Trophoblast cell (in vitro differentiated cells and primary cell): ENCODE measurements at regions not wholly inside any gene's neighbourhood (a gene's known extent, or its start where the extent isn't known, plus 50 kb on each side); places are given as distances from the start of the nearest gene placed in this dataset.

ENCODE experiments used
- DNase-seq, 2 donors: peaks; one replicate each; pipeline ENCODE4 v3.0.0-alpha.2; 2016
- H2AFZ ChIP-seq: 2 replicates; pipeline ENCODE4 v1.6.1; 2013; ENCODE audit warnings: low read length, moderate library complexity, mild to moderate bottlenecking; ENCODE audit not compliant: insufficient read depth, poor library complexity
- H2AK5ac ChIP-seq: 2 replicates; pipeline ENCODE4 v1.6.1; 2013; ENCODE audit warnings: mild to moderate bottlenecking, low read length
- H2BK120ac ChIP-seq: 2 replicates; pipeline ENCODE4 v1.6.1; 2013; ENCODE audit warnings: low read length, mild to moderate bottlenecking, moderate library complexity; ENCODE audit not compliant: insufficient read depth, poor library complexity
- H2BK12ac ChIP-seq: 2 replicates; pipeline ENCODE4 v1.6.1; 2013; ENCODE audit warnings: mild to moderate bottlenecking, low read length, moderate library complexity
- H2BK5ac ChIP-seq: 2 replicates; pipeline ENCODE4 v1.6.1; 2013; ENCODE audit warnings: low read length, low read depth, moderate library complexity, mild to moderate bottlenecking; ENCODE audit not compliant: poor library complexity
- H3K14ac ChIP-seq: 2 replicates; pipeline ENCODE4 v1.6.1; 2013; ENCODE audit warnings: mild to moderate bottlenecking, low read length
- H3K18ac ChIP-seq: 2 replicates; pipeline ENCODE4 v1.6.1; 2013; ENCODE audit warnings: mild to moderate bottlenecking, low read length
- H3K23ac ChIP-seq: 2 replicates; pipeline ENCODE4 v1.6.1; 2013; ENCODE audit warnings: low read length
- H3K27ac ChIP-seq: 2 replicates; pipeline ENCODE4 v1.5.1; 2013; ENCODE audit warnings: low read depth, mild to moderate bottlenecking, inconsistent platforms, low read length, moderate library complexity
- H3K27me3 ChIP-seq: 2 replicates; pipeline ENCODE4 v1.6.1; 2013; ENCODE audit warnings: inconsistent platforms, mild to moderate bottlenecking, low read length, moderate library complexity; ENCODE audit not compliant: insufficient read depth
- H3K36me3 ChIP-seq, 2 experiments: 1 replicate in 1 of 2; 2 replicates in 1 of 2; pipeline ENCODE4 v1.6.1; 2013; ENCODE audit warnings: low read length in 2 of 2, mild to moderate bottlenecking in 2 of 2, moderate library complexity in 1 of 2; ENCODE audit not compliant: insufficient read depth in 2 of 2, control insufficient read depth in 1 of 2
- H3K4ac ChIP-seq: 2 replicates; pipeline ENCODE4 v1.6.1; 2013; ENCODE audit warnings: low read depth, mild to moderate bottlenecking, low read length, moderate library complexity
- H3K4me1 ChIP-seq, 2 experiments: 1 replicate in 1 of 2; 2 replicates in 1 of 2; pipeline ENCODE4 v1.6.1; 2013; ENCODE audit warnings: low read length in 2 of 2, mild to moderate bottlenecking in 2 of 2, moderate library complexity in 1 of 2; ENCODE audit not compliant: insufficient read depth in 2 of 2, control insufficient read depth in 1 of 2
- H3K4me2 ChIP-seq: 2 replicates; pipeline ENCODE4 v1.6.1; 2013; ENCODE audit warnings: inconsistent platforms, mild to moderate bottlenecking, low read length, moderate library complexity
- H3K4me3 ChIP-seq: 2 replicates; pipeline ENCODE4 v1.5.1; 2013; ENCODE audit warnings: mild to moderate bottlenecking, low read depth, low read length, inconsistent platforms
- H3K79me1 ChIP-seq: one replicate; pipeline ENCODE4 v1.6.1; 2013; ENCODE audit warnings: low read length
- H3K79me2 ChIP-seq: 2 replicates; pipeline ENCODE4 v1.6.1; 2013; ENCODE audit warnings: low read length, mild to moderate bottlenecking; ENCODE audit not compliant: control insufficient read depth, insufficient read depth, poor library complexity
- H3K9ac ChIP-seq: 2 replicates; pipeline ENCODE4 v1.6.1; 2013; ENCODE audit warnings: mild to moderate bottlenecking, low read length
- H3K9me3 ChIP-seq: 2 replicates; pipeline ENCODE4 v1.6.1; 2013; ENCODE audit warnings: low read depth, mild to moderate bottlenecking, control low read depth, inconsistent platforms, low read length; ENCODE audit not compliant: insufficient read depth
- H4K12ac ChIP-seq: 2 replicates; pipeline ENCODE4 v1.6.1; 2013; ENCODE audit warnings: low read depth, mild to moderate bottlenecking, low read length, moderate library complexity
- H4K8ac ChIP-seq: 2 replicates; pipeline ENCODE4 v1.6.1; 2013; ENCODE audit warnings: low read depth, mild to moderate bottlenecking, low read length, moderate library complexity
- H4K91ac ChIP-seq: one replicate; pipeline ENCODE4 v1.6.1; 2013; ENCODE audit warnings: low read depth, mild to moderate bottlenecking, low read length, moderate library complexity
- WGBS: extraction: QIAGEN DNeasy Blood & Tissue Kit; methylation state at CpG from one replicate; pipeline ENCODE4 v1.1.7; 2013; ENCODE audit warnings: missing lambda C conversion rate; ENCODE audit not compliant: insufficient read length, insufficient coverage; ENCODE audit errors: extremely low coverage; 5-methylcytosine and 5-hydroxymethylcytosine counted together

- Histone ChIP-seq H4K8ac (no peak overlapping the region), H2AFZ (no peak overlapping the region), H3K9ac (no peak overlapping the region), H2BK12ac (peak overlapping the region; percentile 58), H3K4ac (no peak overlapping the region), H4K12ac (no peak overlapping the region), H2BK5ac (no peak overlapping the region), H3K4me1 (peaks cover 0 to 8% of the 10 kb centered on the region in 2 experiments), H3K4me3 (no peak overlapping the region), H3K27ac (no peak overlapping the region), H4K91ac (peak overlapping the region; percentile 6), H2AK5ac (peak overlapping the region; percentile 69), H3K9me3 (no peaks in the 10 kb centered on the region), H3K79me2 (no peaks in the 10 kb centered on the region), H3K79me1 (peaks cover 2% of the 10 kb centered on the region), H3K27me3 (no peaks in the 10 kb centered on the region), H3K14ac (peak overlapping the region; percentile 17), H3K4me2 (no peak overlapping the region), H3K36me3 (no peaks in the 10 kb centered on the region), H2BK120ac (peak overlapping the region; percentile 33), H3K18ac (no peak overlapping the region), H3K23ac (no peak overlapping the region)
- no peak for DNase-seq
- no CpG with 5 or more reads among the region's 1 CpG for WGBS
Measured at GRCh38 chr2:160838147-160838546, 322.1 kb upstream of the TANK start.

GRCh38 chr2:160838691-160839090 lies 321.5 kb upstream of the TANK start:
- H4K12ac ChIP-seq: no peak overlapping the region
- H2BK120ac ChIP-seq: no peak overlapping the region
- WGBS: no CpG with 5 or more reads among the region's 4 CpGs

GRCh38 chr2:160842286-160842685 lies 317.9 kb upstream of the TANK start:
- Histone ChIP-seq H3K9me3 (no peaks in the 10 kb centered on the region), H3K4ac (no peak overlapping the region), H2BK5ac (no peak overlapping the region), H2BK12ac (peak overlapping the region; percentile 38), H3K36me3 (no peaks in the 10 kb centered on the region), H3K4me1 (peaks cover 0 to 2% of the 10 kb centered on the region in 2 experiments), H3K18ac (no peak overlapping the region), H2BK120ac (no peak overlapping the region), H3K4me2 (no peak overlapping the region), H3K14ac (no peak overlapping the region), H3K27ac (no peak overlapping the region), H2AFZ (no peak overlapping the region), H4K12ac (no peak overlapping the region), H4K8ac (no peak overlapping the region), H3K27me3 (no peaks in the 10 kb centered on the region), H3K79me1 (peaks cover 2% of the 10 kb centered on the region), H3K9ac (no peak overlapping the region), H2AK5ac (no peak overlapping the region), H3K79me2 (no peaks in the 10 kb centered on the region), H3K4me3 (no peak overlapping the region), H3K23ac (no peak overlapping the region), H4K91ac (no peak overlapping the region)
- no CpG with 5 or more reads among the region's 4 CpGs for WGBS
- no peak for DNase-seq

More at GRCh38 chr2:160838691-160839090, 321.5 kb upstream of the TANK start:
- Histone ChIP-seq H3K4me1 (peaks cover 0 to 5% of the 10 kb centered on the region in 2 experiments), H4K8ac (no peak overlapping the region), H3K18ac (no peak overlapping the region), H3K79me1 (peaks cover 2% of the 10 kb centered on the region), H3K27ac (no peak overlapping the region), H2BK12ac (no peak overlapping the region), H2AFZ (no peak overlapping the region), H3K23ac (no peak overlapping the region), H3K27me3 (no peaks in the 10 kb centered on the region), H3K4me3 (no peak overlapping the region), H3K14ac (no peak overlapping the region), H3K9me3 (no peaks in the 10 kb centered on the region), H2BK5ac (no peak overlapping the region), H4K91ac (no peak overlapping the region), H3K79me2 (no peaks in the 10 kb centered on the region), H3K9ac (no peak overlapping the region), H2AK5ac (no peak overlapping the region), H3K36me3 (no peaks in the 10 kb centered on the region), H3K4ac (no peak overlapping the region), H3K4me2 (no peak overlapping the region)
- DNase-seq: no peak

GRCh38 chr2:160859096-160859495 lies 301.1 kb upstream of the TANK start:
- no peak overlapping the region for H4K8ac ChIP-seq
- H3K14ac ChIP-seq: no peak overlapping the region
- no peak overlapping the region for H2AK5ac ChIP-seq
- H3K27me3 ChIP-seq: no peaks in the 10 kb centered on the region
- no peak overlapping the region for H3K27ac ChIP-seq
- no peak overlapping the region for H3K4ac ChIP-seq
- H3K9me3 ChIP-seq: no peaks in the 10 kb centered on the region
- no peak overlapping the region for H2BK120ac ChIP-seq
- H3K23ac ChIP-seq: no peak overlapping the region
- no peak overlapping the region for H2AFZ ChIP-seq
- no CpG with 5 or more reads among the region's 2 CpGs for WGBS
- no peaks in the 10 kb centered on the region for H3K36me3 ChIP-seq
- H3K4me3 ChIP-seq: no peak overlapping the region
- no peak overlapping the region for H4K12ac ChIP-seq
- H2BK5ac ChIP-seq: no peak overlapping the region
- H3K79me1 ChIP-seq: no peaks in the 10 kb centered on the region
- no peak overlapping the region for H3K18ac ChIP-seq
- no peak for DNase-seq
- H3K4me2 ChIP-seq: no peak overlapping the region
- no peak overlapping the region for H3K9ac ChIP-seq
- no peak overlapping the region for H2BK12ac ChIP-seq
- no peaks in the 10 kb centered on the region for H3K79me2 ChIP-seq
- no peaks in the 10 kb centered on the region for H3K4me1 ChIP-seq
- H4K91ac ChIP-seq: no peak overlapping the region
